ENCODE measurements at regions not wholly inside any gene's neighbourhood (a gene's known extent, or its start where the extent isn't known, plus 50 kb on each side); places are given as distances from the start of the nearest gene placed in this dataset.

- DNase-seq = no peak
Observed at GRCh38 chr1:29455781-29456180, 219.5 kb downstream of the PTPRU start.

GRCh38 chr1:29454616-29455380 lies 218.5 kb downstream of the PTPRU start:
- no peak for DNase-seq

DNA sequence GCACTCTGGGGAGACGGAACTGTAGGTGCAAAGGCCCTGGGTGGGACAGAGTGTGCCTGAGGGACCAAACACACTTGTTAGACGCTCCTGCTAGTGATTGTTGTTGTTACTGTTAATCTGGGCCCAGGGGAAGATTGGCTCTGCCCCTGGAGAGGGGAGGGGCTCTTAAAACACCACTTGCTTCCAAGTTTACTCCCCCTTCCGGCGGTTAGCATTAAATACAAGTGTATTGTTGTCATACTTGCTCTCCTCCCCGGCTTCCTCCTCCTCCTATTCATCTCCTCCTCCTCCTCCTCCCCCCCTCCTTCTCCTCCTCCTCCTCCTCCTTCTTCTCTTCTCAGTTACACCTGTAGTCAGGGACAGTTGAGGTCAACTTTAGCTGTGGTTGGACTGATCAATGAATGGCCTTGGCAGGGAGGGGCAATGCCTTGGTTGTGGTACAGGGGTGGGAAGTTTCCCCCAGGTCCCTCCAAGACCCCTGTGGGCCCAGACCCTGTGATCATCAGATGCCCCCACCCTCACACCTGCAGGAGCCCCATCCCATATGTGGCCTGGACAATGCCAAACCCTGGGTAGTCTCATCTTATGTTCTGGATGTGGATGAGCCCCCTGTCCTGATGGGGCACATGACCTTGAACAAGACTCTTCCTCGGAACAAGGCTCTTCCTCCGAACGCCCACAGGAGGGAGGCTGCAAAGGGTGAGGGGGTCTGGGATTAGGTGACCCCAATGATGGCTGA lies 217.3 kb downstream of the PTPRU start:
- no peak for DNase-seq

- DNase-seq = no peak
Observed at GRCh38 chr1:29452463-29453230, 216.3 kb downstream of the PTPRU start.

DNA sequence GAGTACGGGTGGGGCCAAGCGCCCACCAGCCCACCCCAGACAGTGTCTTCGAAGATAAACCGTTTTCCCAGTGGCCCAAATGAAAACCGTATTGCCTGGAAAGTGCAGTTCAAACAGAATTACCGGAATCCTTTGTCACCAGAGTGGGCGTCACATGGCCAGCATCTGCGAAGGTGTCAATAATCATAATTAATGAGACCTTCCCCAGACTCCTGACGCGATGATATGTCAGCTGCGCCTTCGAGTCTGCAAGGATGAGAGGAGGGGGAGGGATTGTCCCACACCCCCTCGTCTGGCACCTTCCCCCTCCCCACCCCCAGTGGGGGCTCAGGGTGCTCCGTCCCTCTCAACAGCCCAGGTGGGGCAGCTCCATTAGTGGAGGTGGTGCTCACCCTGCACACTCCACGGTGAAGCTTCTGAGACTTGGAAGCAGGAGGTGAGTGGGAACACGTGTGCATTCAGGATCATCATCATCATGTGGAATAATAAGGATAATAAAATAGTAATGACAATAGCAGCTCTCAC lies 215.1 kb downstream of the PTPRU start:
- DNase-seq = no peak

DNA sequence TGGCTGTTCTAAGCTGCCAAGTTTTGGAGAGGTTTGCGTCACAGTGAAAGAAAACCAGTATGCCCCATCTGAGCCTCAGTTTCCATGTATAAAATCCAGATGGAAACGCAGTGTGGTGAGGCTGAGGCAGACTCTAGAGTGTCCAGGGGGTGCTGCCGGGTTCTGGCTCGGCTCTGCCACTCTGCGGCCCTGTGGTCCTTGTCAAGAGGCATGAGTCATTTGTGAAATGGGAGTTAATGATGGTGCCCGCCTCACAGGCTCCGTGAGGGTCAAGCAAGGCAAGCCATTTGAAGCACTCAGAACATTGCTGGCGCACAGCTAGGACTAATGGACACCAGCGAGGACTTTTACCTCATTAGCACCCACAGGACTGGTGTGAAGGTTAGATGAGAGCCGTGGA lies 214.3 kb downstream of the PTPRU start:
- no peak for DNase-seq

GRCh38 chr1:29448456-29449235 lies 212.3 kb downstream of the PTPRU start:
- no peak for DNase-seq

DNA sequence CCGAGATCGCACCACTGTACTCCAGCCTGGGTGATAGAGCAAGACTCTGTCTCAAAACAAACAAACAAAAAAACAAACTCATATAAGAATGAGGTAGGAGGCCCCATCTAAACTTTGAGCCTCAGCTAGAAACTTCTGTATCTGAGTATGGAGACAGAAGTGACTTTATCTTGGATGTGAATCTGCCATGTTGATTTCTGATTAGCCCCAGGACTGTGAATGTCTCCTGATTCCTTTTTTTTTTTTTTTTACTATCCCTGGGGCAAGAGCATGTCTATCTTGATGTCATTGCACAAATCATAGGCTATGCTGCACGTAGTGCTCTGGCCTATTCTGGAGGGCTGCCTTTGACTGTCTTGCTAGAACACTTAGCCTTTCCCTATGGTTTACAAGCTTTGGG lies 211.0 kb downstream of the PTPRU start:
- DNase-seq = no peak

- no peak for DNase-seq
Observed at GRCh38 chr1:29444782-29445729, 208.7 kb downstream of the PTPRU start.

- no peak for DNase-seq
Observed at GRCh38 chr1:29444081-29444715, 207.9 kb downstream of the PTPRU start.

GRCh38 chr1:29441916-29442668 lies 205.8 kb downstream of the PTPRU start:
- no peak for DNase-seq

GRCh38 chr1:29439615-29440014 lies 203.3 kb downstream of the PTPRU start:
- no peak for DNase-seq

GRCh38 chr1:29438991-29439390 lies 202.7 kb downstream of the PTPRU start:
- no peak for DNase-seq

DNA sequence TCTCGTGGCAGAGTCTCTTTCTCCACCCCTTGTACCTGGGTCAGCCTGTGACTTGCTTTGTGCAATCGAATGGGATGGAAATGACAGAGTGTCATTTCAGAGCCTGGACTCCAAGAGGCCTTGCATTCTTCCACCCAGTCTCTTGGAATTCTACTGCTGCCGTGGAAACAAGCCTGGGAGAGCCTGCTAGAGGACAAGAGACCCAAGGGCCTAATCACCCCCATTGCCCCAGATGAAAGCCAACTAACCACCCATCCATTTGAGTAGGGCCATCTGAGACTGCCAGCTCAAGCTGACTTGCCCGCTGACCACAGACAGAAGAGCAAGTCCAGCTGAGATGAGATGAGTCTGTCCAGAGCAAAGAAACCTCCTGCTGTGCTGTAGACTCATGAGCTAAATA lies 201.6 kb downstream of the PTPRU start:
- no peak for DNase-seq

DNA sequence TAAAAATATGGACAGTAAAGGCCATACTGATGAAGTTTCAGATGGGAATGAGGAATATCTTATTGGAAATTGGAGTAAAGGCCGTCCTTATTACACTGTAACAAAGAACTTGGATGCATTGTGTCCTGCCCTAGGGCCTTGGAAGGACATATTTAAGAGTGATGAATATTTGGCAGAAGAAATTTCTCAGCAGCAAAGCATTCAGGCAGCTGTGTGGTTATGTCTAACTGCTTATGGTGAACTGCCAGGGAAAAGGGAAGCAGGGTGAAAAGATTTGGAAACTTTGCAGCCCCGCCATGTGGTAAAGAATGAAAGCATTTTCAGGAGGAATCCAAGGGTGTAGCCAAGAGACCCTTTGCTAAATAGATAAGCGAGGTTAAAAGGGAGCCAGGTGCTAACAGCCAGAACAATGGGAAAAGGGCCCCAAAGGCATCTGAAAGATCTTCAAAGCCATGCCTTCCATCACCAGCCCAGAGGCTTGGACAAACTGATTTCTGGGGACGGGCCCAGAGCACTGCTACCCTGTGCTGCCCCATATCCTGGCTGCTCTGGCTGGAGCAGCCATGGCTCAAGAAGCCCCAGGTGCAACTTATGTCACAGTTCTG lies 200.0 kb downstream of the PTPRU start:
- DNase-seq = no peak

- no peak for DNase-seq
Observed at GRCh38 chr1:29433830-29434229, 197.5 kb downstream of the PTPRU start.

DNA sequence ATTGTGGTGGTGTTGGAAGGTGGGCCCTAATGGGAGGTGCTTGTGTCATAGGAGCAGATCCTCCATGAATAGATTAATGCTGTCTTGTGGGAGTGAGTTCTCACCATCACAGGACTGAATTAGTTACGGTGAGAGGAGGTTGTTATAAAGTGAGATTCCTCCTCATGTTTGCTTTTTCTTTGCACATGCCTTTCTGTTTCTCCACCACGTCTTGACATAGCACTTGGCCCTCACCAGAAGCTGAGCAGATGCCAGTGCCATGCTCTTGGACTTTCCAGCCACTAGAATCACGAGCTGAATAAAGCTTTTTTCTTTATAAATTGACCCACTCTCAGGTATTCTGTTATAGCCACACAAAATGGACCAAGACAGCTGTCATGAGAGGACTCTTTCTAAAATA lies 194.8 kb downstream of the PTPRU start:
- no peak for DNase-seq

DNA sequence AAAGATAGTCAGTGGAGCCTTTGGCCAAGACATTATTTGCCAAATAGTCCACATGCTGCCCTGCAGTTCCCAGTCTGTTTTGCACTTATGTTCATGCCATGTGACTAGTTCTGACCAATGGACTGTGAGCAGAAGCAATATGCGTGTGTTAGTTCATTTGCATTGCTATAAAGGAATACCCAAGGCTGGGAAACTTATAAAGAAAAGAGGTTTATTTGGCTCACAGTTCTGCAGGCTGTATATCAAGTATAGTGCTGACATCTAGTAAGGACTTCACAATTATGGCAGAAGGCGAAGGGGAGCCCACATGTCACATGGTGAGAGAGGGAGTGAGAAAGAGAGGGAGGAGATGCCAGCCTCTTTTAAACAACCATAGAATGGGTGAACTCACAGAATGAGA lies 193.3 kb downstream of the PTPRU start:
- no peak for DNase-seq

- no peak for DNase-seq
Observed at GRCh38 chr1:29428997-29429396, 192.7 kb downstream of the PTPRU start.

DNA sequence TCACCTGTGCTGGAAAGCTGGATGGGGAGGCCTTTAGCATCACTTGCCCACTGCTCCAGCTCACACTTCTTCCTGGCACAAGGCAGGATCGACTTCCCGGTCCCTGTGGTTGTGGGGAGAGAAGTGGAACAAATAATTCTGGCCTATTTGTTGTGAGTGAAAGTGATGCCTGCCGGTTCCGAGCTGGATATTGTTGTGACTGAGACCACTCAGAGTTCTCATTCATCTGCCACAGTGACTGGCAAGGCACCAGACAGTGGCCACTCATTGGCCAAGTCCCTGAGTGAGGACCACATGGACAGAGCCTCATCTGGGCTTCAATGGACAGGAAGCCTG lies 191.9 kb downstream of the PTPRU start:
- no peak for DNase-seq

All from NCI-H187 (cell line).